ENCODE measurements at regions not wholly inside any gene's neighbourhood (a gene's known extent, or its start where the extent isn't known, plus 50 kb on each side); places are given as distances from the start of the nearest gene placed in this dataset.

DNA sequence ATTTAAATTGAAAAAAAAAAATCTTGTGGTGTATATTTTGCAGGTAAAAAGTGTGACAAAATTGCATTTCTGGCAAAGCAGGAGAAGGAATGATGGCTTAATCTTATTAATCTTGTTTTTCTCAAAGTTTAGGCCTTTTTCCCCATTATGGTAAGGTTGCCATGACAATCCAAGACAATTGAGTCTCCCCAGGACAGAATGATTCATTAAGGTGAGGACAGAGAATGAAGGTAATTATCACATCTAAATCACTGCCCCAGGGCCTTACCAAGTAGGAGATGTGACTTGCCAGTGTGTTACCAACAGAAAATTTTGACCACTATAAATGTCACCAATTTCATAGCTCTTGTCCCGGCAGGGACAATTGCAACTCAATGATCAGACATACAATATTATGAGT lies 439.2 kb downstream of the DNAH5 start:
- Histone ChIP-seq H3K9ac (ENCODE audit: low read depth, low read length) (no peak overlapping the region), H4K20me1 (ENCODE audit: insufficient read depth, low read length) (no peaks in the 10 kb centered on the region), H3K9me3 (ENCODE audit: insufficient read depth, low read length, severe bottlenecking) (no peaks in the 10 kb centered on the region), H3K79me2 (ENCODE audit: insufficient read depth, low read length) (no peaks in the 10 kb centered on the region), H3K27ac (ENCODE audit: low read length) (no peak overlapping the region), H3K27me3 (ENCODE audit: insufficient read depth, low read length, poor library complexity) (no peaks in the 10 kb centered on the region), H3K4me1 (ENCODE audit: insufficient read depth, low read length) (no peaks in the 10 kb centered on the region), H2AFZ (ENCODE audit: low read depth, low read length) (no peak overlapping the region), H3K36me3 (ENCODE audit: insufficient read depth, low read length) (no peaks in the 10 kb centered on the region), H3K4me2 (ENCODE audit: insufficient read depth, low read length) (no peak overlapping the region), H3K4me3 (ENCODE audit: low read depth in 1 of 2, low read length in 2 of 2) (no peak overlapping the region)
- DNase-seq (no peak), ATAC-seq (ENCODE audit: insufficient read depth, low read depth) (no peak)
- TF ChIP-seq EZH2 (IDR thresholded peaks at IDR 0.05; ENCODE audit: borderline replicate concordance, low read depth, low read length, severe bottlenecking): no peak

GRCh38 chr5:13503017-13503416 lies 441.5 kb downstream of the DNAH5 start:
- DNase-seq (no peak), ATAC-seq (ENCODE audit: insufficient read depth, low read depth) (no peak)
- Histone ChIP-seq H3K4me2 (ENCODE audit: insufficient read depth, low read length) (no peak overlapping the region), H3K4me1 (ENCODE audit: insufficient read depth, low read length) (no peaks in the 10 kb centered on the region), H3K27ac (ENCODE audit: low read length) (no peak overlapping the region), H2AFZ (ENCODE audit: low read depth, low read length) (no peak overlapping the region), H3K27me3 (ENCODE audit: insufficient read depth, low read length, poor library complexity) (no peaks in the 10 kb centered on the region), H3K79me2 (ENCODE audit: insufficient read depth, low read length) (no peaks in the 10 kb centered on the region), H4K20me1 (ENCODE audit: insufficient read depth, low read length) (no peaks in the 10 kb centered on the region), H3K36me3 (ENCODE audit: insufficient read depth, low read length) (no peaks in the 10 kb centered on the region), H3K9me3 (ENCODE audit: insufficient read depth, low read length, severe bottlenecking) (no peaks in the 10 kb centered on the region), H3K9ac (ENCODE audit: low read depth, low read length) (no peak overlapping the region), H3K4me3 (ENCODE audit: low read depth in 1 of 2, low read length in 2 of 2) (no peak overlapping the region)
- no peak for TF ChIP-seq EZH2 (IDR thresholded peaks at IDR 0.05; ENCODE audit: borderline replicate concordance, low read depth, low read length, severe bottlenecking)
- TF ChIP-seq CTCF (IDR thresholded peaks at IDR 0.05; ENCODE audit: borderline replicate concordance, extremely low read depth, low read length, poor library complexity, severe bottlenecking): no peak

- no peaks in the 10 kb centered on the region for H3K36me3 ChIP-seq (ENCODE audit: insufficient read depth, low read length)
- H3K9me3 ChIP-seq (ENCODE audit: insufficient read depth, low read length, severe bottlenecking): no peaks in the 10 kb centered on the region
- H3K27ac ChIP-seq (ENCODE audit: low read length): no peak overlapping the region
- H3K4me1 ChIP-seq (ENCODE audit: insufficient read depth, low read length): no peaks in the 10 kb centered on the region
- no peaks in the 10 kb centered on the region for H3K79me2 ChIP-seq (ENCODE audit: insufficient read depth, low read length)
- H4K20me1 ChIP-seq (ENCODE audit: insufficient read depth, low read length): no peaks in the 10 kb centered on the region
- H3K4me3 ChIP-seq (ENCODE audit: low read depth in 1 of 2, low read length in 2 of 2): no peak overlapping the region
- no peak for DNase-seq
- H3K4me2 ChIP-seq (ENCODE audit: insufficient read depth, low read length): no peak overlapping the region
- ATAC-seq (ENCODE audit: insufficient read depth, low read depth): no peak
- H3K9ac ChIP-seq (ENCODE audit: low read depth, low read length): no peak overlapping the region
- no peak for TF ChIP-seq CTCF (IDR thresholded peaks at IDR 0.05; ENCODE audit: borderline replicate concordance, extremely low read depth, low read length, poor library complexity, severe bottlenecking)
- TF ChIP-seq EZH2 (IDR thresholded peaks at IDR 0.05; ENCODE audit: borderline replicate concordance, low read depth, low read length, severe bottlenecking): no peak
- H3K27me3 ChIP-seq (ENCODE audit: insufficient read depth, low read length, poor library complexity): no peaks in the 10 kb centered on the region
- H2AFZ ChIP-seq (ENCODE audit: low read depth, low read length): no peak overlapping the region
These were observed 443.3 kb downstream of the DNAH5 start for GRCh38 chr5:13501176-13501575.

DNA sequence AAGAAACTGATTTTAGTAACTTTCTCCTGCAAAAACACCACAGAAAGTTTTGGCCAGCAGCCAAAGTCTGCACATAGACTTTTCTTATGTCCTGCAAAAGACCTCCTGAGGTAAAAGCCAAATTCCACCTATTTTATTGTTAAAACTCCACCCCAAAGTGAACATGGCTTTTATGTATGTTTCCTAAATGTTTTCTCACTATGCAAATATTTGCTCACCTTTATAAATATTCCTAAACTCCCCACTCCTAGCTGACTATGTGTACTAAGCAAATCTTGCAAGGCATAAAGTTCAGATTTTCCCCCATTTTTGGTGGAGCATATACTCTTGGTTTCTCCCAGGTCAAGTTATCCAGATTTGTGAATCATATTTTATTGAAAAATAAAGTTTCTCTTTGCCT lies 446.2 kb downstream of the DNAH5 start:
- DNase-seq (no peak), ATAC-seq (ENCODE audit: insufficient read depth, low read depth) (no peak)
- Histone ChIP-seq H4K20me1 (ENCODE audit: insufficient read depth, low read length) (no peaks in the 10 kb centered on the region), H3K9me3 (ENCODE audit: insufficient read depth, low read length, severe bottlenecking) (no peaks in the 10 kb centered on the region), H3K4me2 (ENCODE audit: insufficient read depth, low read length) (no peak overlapping the region), H3K4me3 (ENCODE audit: low read depth in 1 of 2, low read length in 2 of 2) (no peak overlapping the region), H3K36me3 (ENCODE audit: insufficient read depth, low read length) (no peaks in the 10 kb centered on the region), H3K4me1 (ENCODE audit: insufficient read depth, low read length) (no peaks in the 10 kb centered on the region), H3K27me3 (ENCODE audit: insufficient read depth, low read length, poor library complexity) (no peaks in the 10 kb centered on the region), H3K9ac (ENCODE audit: low read depth, low read length) (no peak overlapping the region), H2AFZ (ENCODE audit: low read depth, low read length) (no peak overlapping the region), H3K27ac (ENCODE audit: low read length) (no peak overlapping the region), H3K79me2 (ENCODE audit: insufficient read depth, low read length) (no peaks in the 10 kb centered on the region)
- TF ChIP-seq CTCF (IDR thresholded peaks at IDR 0.05; ENCODE audit: borderline replicate concordance, extremely low read depth, low read length, poor library complexity, severe bottlenecking) (no peak), EZH2 (IDR thresholded peaks at IDR 0.05; ENCODE audit: borderline replicate concordance, low read depth, low read length, severe bottlenecking) (no peak)
